IMR-90 (cell line): ENCODE measurements at regions not wholly inside any gene's neighbourhood (a gene's known extent, or its start where the extent isn't known, plus 50 kb on each side); places are given as distances from the start of the nearest gene placed in this dataset.

Experiments
- ATAC-seq: fragments of 200-7000 bp; cut with Tn5 transposase; 2 replicates; pipeline ENCODE4 v1.9.1; 2020; ENCODE audit warnings: low read depth, mild to moderate bottlenecking, moderate library complexity
- BruUV-seq: library from RNA; stranded (reverse); fragments of 400-500 nt; replicated peaks from 2 replicates; lab custom pipeline; 2021; lab: Mats Ljungman, UMichigan
- CTCF ChIA-PET: fragments of 300-600 bp; formaldehyde crosslinking; extraction: SDS; loops from one replicate; lab custom pipeline; 2021; ENCODE audit warnings: antibody characterized with exemption; lab: Yijun Ruan, JAX
- POLR2A ChIA-PET: fragments of 300-600 bp; sonication (Branson Sonifier 250); formaldehyde crosslinking; loops from one replicate; lab custom pipeline; 2022; ENCODE audit warnings: antibody characterized with exemption; ENCODE audit not compliant: unreplicated experiment; lab: Charles Lee
- DNase-seq: peaks from one replicate; pipeline ENCODE4 v3.0.0; 2013
- H2AFZ ChIP-seq: replicated peaks from 2 replicates; pipeline ENCODE3; 2013; ENCODE audit warnings: low read length, mild to moderate bottlenecking; ENCODE audit not compliant: poor library complexity
- H2AK5ac ChIP-seq: 2 replicates; pipeline ENCODE4 v1.6.1; 2013; ENCODE audit warnings: low read depth, low read length, inconsistent platforms
- H2AK9ac ChIP-seq: replicated peaks from 2 replicates; pipeline ENCODE3; 2013; ENCODE audit warnings: mild to moderate bottlenecking, low read depth, low read length, moderate library complexity; ENCODE audit not compliant: poor library complexity
- H2BK120ac ChIP-seq: 2 replicates; pipeline ENCODE4 v1.6.1; 2013; ENCODE audit warnings: low read depth, low read length, inconsistent platforms
- H2BK15ac ChIP-seq: 3 replicates; pipeline ENCODE4 v1.6.1; 2013; ENCODE audit warnings: low read depth, low read length, inconsistent platforms
- H2BK20ac ChIP-seq: 2 replicates; pipeline ENCODE4 v1.6.1; 2013; ENCODE audit warnings: low read depth, mild to moderate bottlenecking, inconsistent platforms, low read length, moderate library complexity
- H2BK5ac ChIP-seq: 2 replicates; pipeline ENCODE4 v1.6.1; 2013; ENCODE audit warnings: mild to moderate bottlenecking, low read depth, low read length, inconsistent platforms; ENCODE audit not compliant: poor library complexity, severe bottlenecking
- H3K14ac ChIP-seq: replicated peaks from 2 replicates; pipeline ENCODE4 v1.6.1; 2013; ENCODE audit warnings: low read depth, low read length, inconsistent platforms
- H3K18ac ChIP-seq: 2 replicates; pipeline ENCODE4 v1.6.1; 2013; ENCODE audit warnings: low read depth, low read length, control low read depth
- H3K23ac ChIP-seq: 2 replicates; pipeline ENCODE4 v1.6.1; 2013; ENCODE audit warnings: low read depth, low read length, inconsistent platforms
- H3K27ac ChIP-seq: 2 replicates; pipeline ENCODE4 v1.5.1; 2013; ENCODE audit warnings: mild to moderate bottlenecking, control low read depth, low read length; ENCODE audit not compliant: insufficient read depth
- H3K27me3 ChIP-seq: 2 replicates; pipeline ENCODE4 v1.6.1; 2013; ENCODE audit warnings: low read length; ENCODE audit not compliant: control insufficient read depth, insufficient read depth
- H3K36me3 ChIP-seq: 2 replicates; pipeline ENCODE4 v1.6.1; 2013; ENCODE audit warnings: low read length, mixed read lengths; ENCODE audit not compliant: control insufficient read depth, insufficient read depth
- H3K4ac ChIP-seq: 2 replicates; pipeline ENCODE4 v1.6.1; 2013; ENCODE audit warnings: low read depth, low read length, inconsistent platforms
- H3K4me1 ChIP-seq: 2 replicates; pipeline ENCODE4 v1.6.1; 2013; ENCODE audit warnings: low read length, mixed read lengths; ENCODE audit not compliant: control insufficient read depth, insufficient read depth
- H3K4me2 ChIP-seq: 2 replicates; pipeline ENCODE4 v1.6.1; 2013; ENCODE audit warnings: low read depth, mild to moderate bottlenecking, control low read depth, low read length, moderate library complexity
- H3K4me3 ChIP-seq: 2 replicates; pipeline ENCODE4 v1.5.1; 2013; ENCODE audit warnings: low read depth, mild to moderate bottlenecking, control low read depth, low read length, moderate library complexity; ENCODE audit not compliant: insufficient read depth
- H3K56ac ChIP-seq: 2 replicates; pipeline ENCODE4 v1.6.1; 2013; ENCODE audit warnings: low read length, inconsistent platforms; ENCODE audit not compliant: insufficient read depth; ENCODE audit errors: extremely low read depth
- H3K79me1 ChIP-seq, 2 experiments: 2 replicates each; pipeline ENCODE4 v1.6.1; 2013; ENCODE audit warnings: low read length in 2 of 2, inconsistent platforms in 1 of 2, low read depth in 1 of 2
- H3K9ac ChIP-seq: 2 replicates; pipeline ENCODE4 v1.6.1; 2013; ENCODE audit warnings: low read depth, low read length, control low read depth
- H3K9me1 ChIP-seq: 2 replicates; pipeline ENCODE4 v1.6.1; 2013; ENCODE audit warnings: low read length, inconsistent platforms; ENCODE audit not compliant: insufficient read depth
- H3K9me3 ChIP-seq: 2 replicates; pipeline ENCODE4 v1.6.1; 2013; ENCODE audit warnings: low read length; ENCODE audit not compliant: control insufficient read depth, insufficient read depth
- H4K20me1 ChIP-seq: 2 replicates; pipeline ENCODE4 v1.6.1; 2013; ENCODE audit warnings: low read length, inconsistent platforms; ENCODE audit not compliant: insufficient read depth
- H4K5ac ChIP-seq: 2 replicates; pipeline ENCODE4 v1.6.1; 2013; ENCODE audit warnings: mild to moderate bottlenecking, low read depth, low read length, control low read depth
- H4K8ac ChIP-seq, 2 experiments: 2 replicates each; pipeline ENCODE4 v1.6.1; 2013; ENCODE audit warnings: low read depth in 2 of 2, low read length in 2 of 2, control low read depth in 1 of 2, inconsistent platforms in 1 of 2
- H4K91ac ChIP-seq: 2 replicates; pipeline ENCODE4 v1.6.1; 2013; ENCODE audit warnings: low read depth, low read length, inconsistent platforms; ENCODE audit not compliant: insufficient read depth
- BHLHE40 ChIP-seq: fragments of 150-350 bp; IDR thresholded peaks from 2 replicates; pipeline ENCODE4 v1.6.1; 2016; ENCODE audit warnings: mild to moderate bottlenecking, low read depth, low read length
- CEBPB ChIP-seq: IDR thresholded peaks from 2 replicates; pipeline ENCODE4 v1.6.1; 2012; ENCODE audit warnings: low read depth, low read length, improper control_type of control experiment
- CHD1 ChIP-seq: IDR thresholded peaks from 2 replicates; pipeline ENCODE4 v1.6.1; 2012; ENCODE audit warnings: low read depth, low read length, improper control_type of control experiment
- CTCF ChIP-seq: conservative IDR thresholded peaks from 2 replicates; pipeline ENCODE4 v1.5.1; 2012; ENCODE audit warnings: mild to moderate bottlenecking, low read depth, low read length, improper control_type of control experiment
- ELK1 ChIP-seq: fragments of 150-350 bp; IDR thresholded peaks from 2 replicates; pipeline ENCODE4 v1.6.1; 2016; ENCODE audit warnings: low read depth, mild to moderate bottlenecking, low read length, moderate library complexity, borderline replicate concordance
- FOS ChIP-seq: fragments of 150-350 bp; IDR thresholded peaks from 2 replicates; pipeline ENCODE4 v1.6.1; 2016; ENCODE audit warnings: low read depth, low read length
- MAFK ChIP-seq: IDR thresholded peaks from 2 replicates; pipeline ENCODE4 v1.6.1; 2012; ENCODE audit warnings: low read depth, low read length, improper control_type of control experiment
- MAZ ChIP-seq: IDR thresholded peaks from 2 replicates; pipeline ENCODE4 v1.6.1; 2012; ENCODE audit warnings: low read depth, mild to moderate bottlenecking, low read length, improper control_type of control experiment, moderate library complexity, borderline replicate concordance
- MXI1 ChIP-seq: IDR thresholded peaks from 2 replicates; pipeline ENCODE4 v1.6.1; 2012; ENCODE audit warnings: low read depth, mild to moderate bottlenecking, low read length, moderate library complexity, borderline replicate concordance
- NFE2L2 ChIP-seq: fragments of 150-350 bp; IDR thresholded peaks from 2 replicates; pipeline ENCODE4 v1.6.1; 2016; ENCODE audit warnings: low read depth, mild to moderate bottlenecking, low read length
- POLR2A ChIP-seq: IDR thresholded peaks from 2 replicates; pipeline ENCODE4 v1.6.1; 2012; ENCODE audit warnings: mild to moderate bottlenecking, low read depth, low read length
- RAD21 ChIP-seq: IDR thresholded peaks from 2 replicates; pipeline ENCODE4 v1.6.1; 2012; ENCODE audit warnings: low read length, improper control_type of control experiment
- RCOR1 ChIP-seq: IDR thresholded peaks from 2 replicates; pipeline ENCODE4 v1.6.1; 2012; ENCODE audit warnings: mild to moderate bottlenecking, low read length, improper control_type of control experiment; ENCODE audit not compliant: insufficient replicate concordance
- RFX5 ChIP-seq: IDR thresholded peaks from 2 replicates; pipeline ENCODE4 v1.8.0; 2012; ENCODE audit warnings: low read depth, mild to moderate bottlenecking, low read length, moderate library complexity
- SMC3 ChIP-seq: fragments of 150-350 bp; IDR thresholded peaks from 2 replicates; pipeline ENCODE4 v1.6.1; 2016; ENCODE audit warnings: low read depth, mild to moderate bottlenecking, antibody characterized with exemption, low read length, moderate library complexity
- WGBS, 2 experiments: methylation state at CpG; one replicate each; pipeline versions ENCODE4 v1.1.5 to v1.1.7; 2013; ENCODE audit warnings: missing lambda C conversion rate in 2 of 2; ENCODE audit not compliant: insufficient read length in 1 of 2; ENCODE audit errors: extremely low coverage in 2 of 2; 5-methylcytosine and 5-hydroxymethylcytosine counted together
- dilution Hi-C: fragments of 300-500 bp; cut with HindIII; formaldehyde crosslinking; loops from one replicate; pipeline ENCODE4 v1.14.3; 2018; ENCODE audit warnings: low sequenced_read_pairs; ENCODE audit not compliant: unreplicated experiment
- in situ Hi-C: fragments of 300-500 bp; cut with MboI; formaldehyde crosslinking; loops from 3 replicates; pipeline ENCODE4 v1.14.3; 2019; ENCODE audit warnings: low sequenced_read_pairs, inconsistent platforms, mixed read lengths
- intact Hi-C: fragments of 100-400 bp; cut with micrococcal nuclease; formaldehyde crosslinking; loops from 2 replicates; pipeline ENCODE4 v1.10.0; 2022
- TF ChIP-seq, protein P1 (sequence below): fragments of 150-350 bp; IDR thresholded peaks from 2 replicates; pipeline ENCODE4 v1.6.1; 2017; ENCODE audit warnings: mild to moderate bottlenecking, antibody characterized with exemption, low read length, low read depth

DNA sequence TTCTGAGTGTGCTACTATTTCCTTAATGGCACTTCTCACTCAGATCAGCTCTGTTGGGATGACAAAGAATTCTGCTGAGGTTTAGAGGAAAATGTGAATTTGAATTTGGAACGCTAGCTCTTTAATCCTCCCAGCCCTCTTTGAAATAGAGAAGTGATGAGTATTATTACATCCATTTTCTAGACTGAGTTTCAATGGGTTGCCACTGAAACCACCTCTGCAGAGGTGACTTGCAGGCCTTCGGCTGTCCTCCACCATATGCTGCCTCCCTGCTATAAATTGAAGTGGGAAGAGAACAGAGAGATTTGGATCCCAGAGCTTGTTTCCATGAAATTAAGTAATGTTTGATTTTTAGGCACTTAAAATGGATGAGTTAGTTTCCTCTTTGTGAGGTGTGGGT, 363.2 kb upstream of the SNX7 start:
- Histone ChIP-seq H4K5ac (no peak overlapping the region), H2BK20ac (no peak overlapping the region), H3K4me3 (no peak overlapping the region), H3K14ac (no peak overlapping the region), H3K9me1 (no peaks in the 10 kb centered on the region), H3K9me3 (no peaks in the 10 kb centered on the region), H4K91ac (no peak overlapping the region), H3K4me2 (no peak overlapping the region), H3K18ac (no peak overlapping the region), H2BK5ac (no peak overlapping the region), H3K27me3 (no peaks in the 10 kb centered on the region), H3K36me3 (no peaks in the 10 kb centered on the region), H2AK9ac (no peak overlapping the region), H2BK120ac (no peak overlapping the region), H4K8ac (no peak overlapping the region), H2AFZ (no peak overlapping the region), H3K79me1 (no peaks in the 10 kb centered on the region), H2BK15ac (no peak overlapping the region), H3K4me1 (no peaks in the 10 kb centered on the region), H3K56ac (no peak overlapping the region), H3K23ac (no peak overlapping the region), H3K27ac (no peak overlapping the region), H3K9ac (no peak overlapping the region), H2AK5ac (no peak overlapping the region), H3K4ac (no peak overlapping the region), H4K20me1 (no peaks in the 10 kb centered on the region)
- BruUV-seq: no TSS peak
- intact Hi-C loops: no loop called here
- WGBS, 2 experiments: no CpG with 5 or more reads among the region's 2 CpGs
- ChIA-PET CTCF (no interaction called here), POLR2A (no interaction called here)
- dilution Hi-C loops: no loop called here
- no peak for DNase-seq
- ATAC-seq: no peak
- TF ChIP-seq ELK1 (no peak), CEBPB (no peak), POLR2A (no peak), NFE2L2 (no peak), MXI1 (no peak), RCOR1 (no peak), FOS (no peak), RAD21 (no peak), MAZ (no peak), CTCF (no peak), MAFK (no peak), RFX5 (no peak), SMC3 (no peak), CHD1 (no peak), BHLHE40 (no peak)
- TF ChIP-seq, protein P1, sequence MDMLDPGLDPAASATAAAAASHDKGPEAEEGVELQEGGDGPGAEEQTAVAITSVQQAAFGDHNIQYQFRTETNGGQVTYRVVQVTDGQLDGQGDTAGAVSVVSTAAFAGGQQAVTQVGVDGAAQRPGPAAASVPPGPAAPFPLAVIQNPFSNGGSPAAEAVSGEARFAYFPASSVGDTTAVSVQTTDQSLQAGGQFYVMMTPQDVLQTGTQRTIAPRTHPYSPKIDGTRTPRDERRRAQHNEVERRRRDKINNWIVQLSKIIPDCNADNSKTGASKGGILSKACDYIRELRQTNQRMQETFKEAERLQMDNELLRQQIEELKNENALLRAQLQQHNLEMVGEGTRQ: no peak
- in situ Hi-C loops: no loop called here
